ENCODE measurements at regions not wholly inside any gene's neighbourhood (a gene's known extent, or its start where the extent isn't known, plus 50 kb on each side); places are given as distances from the start of the nearest gene placed in this dataset.

- FAIRE-seq (no peak), DNase-seq (ENCODE audit: low read depth, low spot score) (no peak)
- no peak for TF ChIP-seq EZH2 (IDR thresholded peaks at IDR 0.05; ENCODE audit: low read length)
- TF ChIP-seq CTCF (optimal IDR thresholded peaks at IDR 0.05 in 1 of 3, IDR thresholded peaks at IDR 0.05 in 1 of 3, conservative IDR thresholded peaks at IDR 0.05 in 1 of 3; ENCODE audit: extremely low read depth in 1 of 3, insufficient read depth in 2 of 3, low read length in 3 of 3): no peak
- H3K4me1 ChIP-seq (ENCODE audit: control insufficient read depth, extremely low read depth, insufficient read depth, low read length): peaks cover 58% of the 10 kb centered on the region
- H3K79me2 ChIP-seq (ENCODE audit: control insufficient read depth, insufficient read depth, low read length): peaks cover 57% of the 10 kb centered on the region
- no peak overlapping the region for H2AFZ ChIP-seq (ENCODE audit: control insufficient read depth, low read length)
- H3K27ac ChIP-seq (ENCODE audit: control insufficient read depth, insufficient read depth, low read length): no peak overlapping the region
- peaks cover 15 to 16% of the 10 kb centered on the region in 2 experiments for H3K36me3 ChIP-seq (ENCODE audit: control insufficient read depth in 2 of 2, extremely low read depth in 1 of 2, insufficient read depth in 2 of 2, low read length in 2 of 2)
- H3K4me2 ChIP-seq (ENCODE audit: control insufficient read depth, extremely low read depth, insufficient read depth, low read depth, low read length): no peak overlapping the region
- no peaks in the 10 kb centered on the region for H3K27me3 ChIP-seq (ENCODE audit: control insufficient read depth, extremely low read depth, insufficient read depth, low read length)
- H3K4me3 ChIP-seq (ENCODE audit: control insufficient read depth in 2 of 3, extremely low read depth in 1 of 3, insufficient read depth in 2 of 3, low read depth in 1 of 3, low read length in 3 of 3): no peak overlapping the region
- no peaks in the 10 kb centered on the region for H4K20me1 ChIP-seq (ENCODE audit: control insufficient read depth, extremely low read depth, insufficient read depth, low read length)
- H3K9ac ChIP-seq (ENCODE audit: control insufficient read depth, extremely low read depth, insufficient read depth, low read length): no peak overlapping the region
- no peaks in the 10 kb centered on the region for H3K9me3 ChIP-seq (ENCODE audit: control insufficient read depth, low read depth, low read length)
- dilution Hi-C loops (cut with MboI; ENCODE audit: extremely low pct_ligation_motif_present, low sequenced_read_pairs): no loop called here
- no peaks in the 10 kb centered on the region for H3K9me1 ChIP-seq (ENCODE audit: control insufficient read depth, extremely low read depth, insufficient read depth, low read length)
These were observed 185.5 kb upstream of the KLF14 start for GRCh38 chr7:130919316-130920103.

GRCh38 chr7:130920122-130920521, 186.1 kb upstream of the KLF14 start:
- no peak for FAIRE-seq
- Histone ChIP-seq H2AFZ (ENCODE audit: control insufficient read depth, low read length) (no peak overlapping the region), H3K4me1 (ENCODE audit: control insufficient read depth, extremely low read depth, insufficient read depth, low read length) (peaks cover 52% of the 10 kb centered on the region), H3K79me2 (ENCODE audit: control insufficient read depth, insufficient read depth, low read length) (peaks cover 57% of the 10 kb centered on the region), H3K36me3 (ENCODE audit: control insufficient read depth in 2 of 2, extremely low read depth in 1 of 2, insufficient read depth in 2 of 2, low read length in 2 of 2) (peaks cover 16% of the 10 kb centered on the region in 2 experiments), H4K20me1 (ENCODE audit: control insufficient read depth, extremely low read depth, insufficient read depth, low read length) (no peaks in the 10 kb centered on the region), H3K27ac (ENCODE audit: control insufficient read depth, insufficient read depth, low read length) (no peak overlapping the region), H3K4me2 (ENCODE audit: control insufficient read depth, extremely low read depth, insufficient read depth, low read depth, low read length) (no peak overlapping the region), H3K9me1 (ENCODE audit: control insufficient read depth, extremely low read depth, insufficient read depth, low read length) (no peaks in the 10 kb centered on the region), H3K27me3 (ENCODE audit: control insufficient read depth, extremely low read depth, insufficient read depth, low read length) (no peaks in the 10 kb centered on the region), H3K4me3 (ENCODE audit: control insufficient read depth in 2 of 3, extremely low read depth in 1 of 3, insufficient read depth in 2 of 3, low read depth in 1 of 3, low read length in 3 of 3) (no peak overlapping the region), H3K9ac (ENCODE audit: control insufficient read depth, extremely low read depth, insufficient read depth, low read length) (no peak overlapping the region), H3K9me3 (ENCODE audit: control insufficient read depth, low read depth, low read length) (no peaks in the 10 kb centered on the region)
- dilution Hi-C loops (cut with MboI; ENCODE audit: extremely low pct_ligation_motif_present, low sequenced_read_pairs): no loop called here
- no peak for TF ChIP-seq EZH2 (IDR thresholded peaks at IDR 0.05; ENCODE audit: low read length)
- no peak for TF ChIP-seq CTCF (optimal IDR thresholded peaks at IDR 0.05 in 1 of 3, IDR thresholded peaks at IDR 0.05 in 1 of 3, conservative IDR thresholded peaks at IDR 0.05 in 1 of 3; ENCODE audit: extremely low read depth in 1 of 3, insufficient read depth in 2 of 3, low read length in 3 of 3)
- DNase-seq (ENCODE audit: low read depth, low spot score): no peak

Data from keratinocyte (primary cell).